Lung (tissue), 11 donors: ENCODE measurements at regions not wholly inside any gene's neighbourhood (a gene's known extent, or its start where the extent isn't known, plus 50 kb on each side); places are given as distances from the start of the nearest gene placed in this dataset.

ENCODE experiments used
- ATAC-seq: fragments of 200-7000 bp; cut with Tn5 transposase; one replicate; pipeline ENCODE4 v1.9.1; 2020; ENCODE audit warnings: moderate number of reproducible peaks; ENCODE audit not compliant: insufficient read depth, low FRiP score
- DNase-seq, 3 donors: peaks; one replicate each; pipeline ENCODE4 v3.0.0-alpha.2; 2013 to 2017
- H3K27ac ChIP-seq, 2 donors: one replicate each; pipeline ENCODE4 v1.5.1; 2013; ENCODE audit warnings: mild to moderate bottlenecking in 2 of 2, moderate library complexity in 2 of 2, control low read depth in 1 of 2, inconsistent platforms in 1 of 2, low read depth in 1 of 2, low read length in 1 of 2
- H3K27me3 ChIP-seq, 3 donors: one replicate each; pipeline ENCODE4 v1.5.1; 2013; ENCODE audit warnings: low read length in 2 of 3; ENCODE audit not compliant: control insufficient read depth in 3 of 3, insufficient read depth in 3 of 3
- H3K36me3 ChIP-seq, 4 donors: one replicate each; pipeline ENCODE4 v1.5.1; 2013; ENCODE audit warnings: low read length in 4 of 4, mild to moderate bottlenecking in 1 of 4, moderate library complexity in 1 of 4; ENCODE audit not compliant: control insufficient read depth in 4 of 4, insufficient read depth in 4 of 4
- H3K4me1 ChIP-seq, 5 donors: one replicate each; pipeline ENCODE4 v1.5.1; 2013; ENCODE audit warnings: low read length in 5 of 5, mild to moderate bottlenecking in 2 of 5, moderate library complexity in 1 of 5; ENCODE audit not compliant: control insufficient read depth in 5 of 5, insufficient read depth in 5 of 5
- H3K4me3 ChIP-seq: one replicate; pipeline ENCODE4 v1.5.1; 2013; ENCODE audit warnings: mild to moderate bottlenecking, control low read depth, moderate library complexity
- H3K9ac ChIP-seq, 2 donors: one replicate each; pipeline ENCODE4 v1.5.1; 2013; ENCODE audit warnings: low read length in 2 of 2, control low read depth in 1 of 2; ENCODE audit not compliant: insufficient read depth in 1 of 2
- H3K9me3 ChIP-seq, 4 donors: one replicate each; pipeline ENCODE4 v1.5.1; 2013; ENCODE audit warnings: low read length in 3 of 4, mild to moderate bottlenecking in 1 of 4, moderate library complexity in 1 of 4; ENCODE audit not compliant: control insufficient read depth in 4 of 4, insufficient read depth in 3 of 4
- WGBS, 2 donors: extraction: QIAGEN DNeasy Blood & Tissue Kit; methylation state at CpG; one replicate each; pipeline ENCODE4 v1.1.7; 2013; 5-methylcytosine and 5-hydroxymethylcytosine counted together
- TF ChIP-seq, protein P1 (sequence below): IDR thresholded peaks from 2 replicates; pipeline ENCODE4 v1.5.1; 2012; ENCODE audit warnings: mild to moderate bottlenecking; ENCODE audit errors: control extremely low read depth, extremely low read depth
- donor health status: control.
- donor health status: control.
- donor health status: Bipolar disorder and iron deficiency.
- donor health status: healthy.
- donor health status: DM: yes; HTN: yes; CAD: no.

DNA sequence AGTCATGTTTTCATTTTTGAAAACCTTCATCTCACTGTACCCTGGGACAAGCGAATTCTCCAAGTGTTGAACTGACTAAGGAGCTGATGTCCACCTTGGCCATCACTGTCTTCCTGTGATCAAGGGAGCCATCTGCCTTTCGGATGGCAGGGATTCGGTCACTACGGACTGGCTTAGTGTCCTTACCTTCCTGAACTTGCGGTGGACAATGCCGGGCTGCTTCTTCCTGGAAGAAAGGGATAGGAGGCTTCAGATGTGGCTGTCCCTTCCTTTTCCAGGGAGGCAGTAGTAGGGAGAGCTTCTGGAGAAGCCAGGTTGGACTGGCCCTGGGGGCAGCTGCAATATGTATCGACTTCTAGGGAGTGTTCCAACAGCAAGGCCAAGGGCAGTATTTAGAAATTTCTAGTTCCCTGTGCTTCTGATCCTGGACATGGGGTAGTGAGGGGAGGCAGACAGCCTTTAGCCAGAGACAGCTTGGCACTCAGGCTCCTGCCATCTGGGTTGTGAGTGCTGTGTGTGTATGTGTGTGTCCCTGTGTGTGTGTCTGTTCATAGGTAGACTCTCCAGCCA lies 114.6 kb downstream of the IER5 start:
- 76 to 82% methylated on average over 7 of the region's 7 CpGs for WGBS, 2 donors

DNA sequence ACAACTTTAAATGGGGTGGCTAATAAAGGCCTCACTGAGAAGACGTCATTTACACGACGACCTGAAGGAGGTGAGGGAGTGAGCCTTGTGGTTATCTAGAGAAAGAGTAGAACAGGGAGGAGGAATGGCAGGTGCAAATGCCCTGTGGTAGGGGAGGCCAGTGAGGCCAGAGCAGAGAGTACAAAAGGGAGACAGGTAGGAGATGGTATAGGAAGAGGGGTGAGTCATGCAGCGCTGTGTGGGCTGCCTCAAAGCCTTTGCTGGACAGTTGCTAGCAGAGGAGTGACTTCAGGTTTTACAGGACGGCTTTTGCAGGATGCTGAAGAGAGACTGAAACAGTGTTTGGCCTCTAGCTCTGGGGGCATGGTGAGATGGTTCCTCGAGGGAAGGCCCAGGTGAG lies 116.0 kb downstream of the IER5 start:
- no peak overlapping the region for H3K27ac ChIP-seq
- H3K4me1 ChIP-seq = no peaks in the 10 kb centered on the region
- no peaks in the 10 kb centered on the region for H3K27me3 ChIP-seq
- ATAC-seq = no peak
- no peak for DNase-seq
- 82 to 91% methylated on average over 6 of the region's 6 CpGs for WGBS, 2 donors
- H3K4me3 ChIP-seq = no peak overlapping the region
- no peak overlapping the region for H3K9ac ChIP-seq
- H3K9me3 ChIP-seq = peaks cover 0 to 5% (median 0%) of the 10 kb centered on the region in 4 donors
- TF ChIP-seq, protein P1, sequence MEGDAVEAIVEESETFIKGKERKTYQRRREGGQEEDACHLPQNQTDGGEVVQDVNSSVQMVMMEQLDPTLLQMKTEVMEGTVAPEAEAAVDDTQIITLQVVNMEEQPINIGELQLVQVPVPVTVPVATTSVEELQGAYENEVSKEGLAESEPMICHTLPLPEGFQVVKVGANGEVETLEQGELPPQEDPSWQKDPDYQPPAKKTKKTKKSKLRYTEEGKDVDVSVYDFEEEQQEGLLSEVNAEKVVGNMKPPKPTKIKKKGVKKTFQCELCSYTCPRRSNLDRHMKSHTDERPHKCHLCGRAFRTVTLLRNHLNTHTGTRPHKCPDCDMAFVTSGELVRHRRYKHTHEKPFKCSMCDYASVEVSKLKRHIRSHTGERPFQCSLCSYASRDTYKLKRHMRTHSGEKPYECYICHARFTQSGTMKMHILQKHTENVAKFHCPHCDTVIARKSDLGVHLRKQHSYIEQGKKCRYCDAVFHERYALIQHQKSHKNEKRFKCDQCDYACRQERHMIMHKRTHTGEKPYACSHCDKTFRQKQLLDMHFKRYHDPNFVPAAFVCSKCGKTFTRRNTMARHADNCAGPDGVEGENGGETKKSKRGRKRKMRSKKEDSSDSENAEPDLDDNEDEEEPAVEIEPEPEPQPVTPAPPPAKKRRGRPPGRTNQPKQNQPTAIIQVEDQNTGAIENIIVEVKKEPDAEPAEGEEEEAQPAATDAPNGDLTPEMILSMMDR = no peak
- H3K36me3 ChIP-seq = no peaks in the 10 kb centered on the region

More for the DNA sequence above, 114.6 kb downstream of the IER5 start:
- H3K27ac ChIP-seq = no peak overlapping the region
- peaks cover 0 to 5% (median 0%) of the 10 kb centered on the region in 4 donors for H3K9me3 ChIP-seq
- H3K9ac ChIP-seq = no peak overlapping the region
- H3K4me1 ChIP-seq = no peaks in the 10 kb centered on the region
- no peak overlapping the region for H3K4me3 ChIP-seq
- no peaks in the 10 kb centered on the region for H3K27me3 ChIP-seq
- TF ChIP-seq, protein P1 = no peak
- ATAC-seq (no peak), DNase-seq (no peak)
- H3K36me3 ChIP-seq = no peaks in the 10 kb centered on the region

DNA sequence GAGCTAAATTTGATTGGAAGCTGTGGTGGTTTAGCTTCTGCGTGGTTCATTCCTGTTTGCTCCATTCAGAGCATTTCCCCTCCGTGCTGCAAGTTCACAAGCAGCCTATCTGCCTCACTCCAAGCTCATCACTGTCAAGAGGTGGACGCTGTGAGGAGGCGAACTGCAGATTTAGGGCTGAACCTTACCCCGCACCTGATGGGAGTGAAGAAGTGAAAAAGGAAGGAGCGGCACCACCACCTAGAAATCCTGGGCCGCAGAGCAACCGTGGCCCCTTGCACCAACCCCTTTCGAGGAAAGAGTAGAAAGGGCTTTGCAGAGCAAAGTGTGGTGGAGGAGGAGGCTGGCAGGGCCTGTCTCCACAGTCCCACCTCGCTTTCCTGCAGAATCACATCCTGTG lies 117.4 kb downstream of the IER5 start:
- Histone ChIP-seq H3K27ac (no peak overlapping the region), H3K9me3 (peaks cover 0 to 5% (median 0%) of the 10 kb centered on the region in 4 donors), H3K36me3 (no peaks in the 10 kb centered on the region), H3K4me3 (no peak overlapping the region), H3K4me1 (no peaks in the 10 kb centered on the region), H3K9ac (no peak overlapping the region), H3K27me3 (no peaks in the 10 kb centered on the region)
- TF ChIP-seq, protein P1 = no peak
- DNase-seq = no peak
- ATAC-seq = no peak
- 69 to 70% methylated on average over 10 of the region's 10 CpGs for WGBS, 2 donors

DNA sequence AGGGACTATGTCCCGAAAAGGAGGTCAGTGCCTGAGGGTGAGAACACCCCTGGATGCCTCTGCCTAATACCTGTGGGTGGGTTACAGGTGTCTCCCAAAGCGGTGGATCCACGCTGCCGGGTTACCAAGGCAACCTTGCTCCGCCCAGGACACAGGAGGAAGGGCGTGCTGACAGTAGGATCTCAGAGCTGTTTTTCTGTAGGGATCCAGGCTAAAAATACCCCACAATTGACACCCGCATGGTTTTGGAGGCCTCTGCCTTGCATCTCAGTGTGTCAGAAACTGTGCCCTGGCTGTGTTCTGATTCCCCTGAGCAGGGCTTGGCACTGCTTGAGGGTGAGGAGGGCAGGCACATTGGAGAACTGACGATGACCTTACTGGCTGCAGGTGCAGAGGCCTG lies 118.0 kb downstream of the IER5 start:
- no peak for DNase-seq
- no peaks in the 10 kb centered on the region for H3K27me3 ChIP-seq
- no peaks in the 10 kb centered on the region for H3K36me3 ChIP-seq

More for the DNA sequence above, 118.0 kb downstream of the IER5 start:
- TF ChIP-seq, protein P1 = no peak
- H3K9ac ChIP-seq = no peak overlapping the region
- ATAC-seq = no peak
- peaks cover 0 to 5% (median 0%) of the 10 kb centered on the region in 4 donors for H3K9me3 ChIP-seq
- no peak overlapping the region for H3K27ac ChIP-seq
- no peaks in the 10 kb centered on the region for H3K4me1 ChIP-seq
- 68 to 74% methylated on average over 8 of the region's 8 CpGs for WGBS, 2 donors
- H3K4me3 ChIP-seq = no peak overlapping the region
